GM21717 (cell line): ENCODE measurements at regions not wholly inside any gene's neighbourhood (a gene's known extent, or its start where the extent isn't known, plus 50 kb on each side); places are given as distances from the start of the nearest gene placed in this dataset.

Experiments
- ATAC-seq: cut with Tn5 transposase; IDR thresholded peaks from one replicate; pipeline ENCODE4 v1.9.1; 2021; ENCODE audit warnings: mild to moderate bottlenecking, moderate library complexity; ENCODE audit not compliant: unreplicated experiment

GRCh38 chr10:78184851-78185692 lies 151.4 kb downstream of the RPS24 start:
- ATAC-seq: no peak

GRCh38 chr10:78185693-78186055 lies 152.0 kb downstream of the RPS24 start:
- ATAC-seq: no peak

- no peak for ATAC-seq
These were observed 152.9 kb downstream of the RPS24 start for GRCh38 chr10:78186572-78186971.

- ATAC-seq: no peak
These were observed 153.7 kb downstream of the RPS24 start for GRCh38 chr10:78187371-78187770.

GRCh38 chr10:78188446-78188845 lies 154.8 kb downstream of the RPS24 start:
- no peak for ATAC-seq

- ATAC-seq: no peak
These were observed 156.6 kb downstream of the RPS24 start for GRCh38 chr10:78190051-78190825.

GRCh38 chr10:78191301-78191700 lies 157.6 kb downstream of the RPS24 start:
- ATAC-seq: no peak

GRCh38 chr10:78193189-78193588 lies 159.5 kb downstream of the RPS24 start:
- ATAC-seq: no peak

- ATAC-seq: no peak
These were observed 160.4 kb downstream of the RPS24 start for GRCh38 chr10:78194050-78194449.

GRCh38 chr10:78194539-78195402 lies 161.1 kb downstream of the RPS24 start:
- no peak for ATAC-seq

- ATAC-seq: no peak
These were observed 162.7 kb downstream of the RPS24 start for GRCh38 chr10:78196396-78196795.

GRCh38 chr10:78196964-78197363 lies 163.3 kb downstream of the RPS24 start:
- no peak for ATAC-seq

- ATAC-seq: no peak
These were observed 164.1 kb downstream of the RPS24 start for GRCh38 chr10:78197628-78198272.

- ATAC-seq: no peak
These were observed 165.5 kb downstream of the RPS24 start for GRCh38 chr10:78199005-78199725.

- no peak for ATAC-seq
These were observed 166.1 kb downstream of the RPS24 start for GRCh38 chr10:78199759-78200158.

GRCh38 chr10:78200686-78201085 lies 167.0 kb downstream of the RPS24 start:
- no peak for ATAC-seq

GRCh38 chr10:78202386-78202785 lies 168.7 kb downstream of the RPS24 start:
- ATAC-seq: no peak

GRCh38 chr10:78203915-78204818 lies 170.5 kb downstream of the RPS24 start:
- ATAC-seq: no peak

- no peak for ATAC-seq
These were observed 171.9 kb downstream of the RPS24 start for GRCh38 chr10:78205457-78206016.
